ENCODE measurements at regions not wholly inside any gene's neighbourhood (a gene's known extent, or its start where the extent isn't known, plus 50 kb on each side); places are given as distances from the start of the nearest gene placed in this dataset.
"Not testable (repeated sequence)": the region's sequence is repeated elsewhere in the genome, so short reads cannot be mapped to it uniquely, and the experiment has no call there.

DNA sequence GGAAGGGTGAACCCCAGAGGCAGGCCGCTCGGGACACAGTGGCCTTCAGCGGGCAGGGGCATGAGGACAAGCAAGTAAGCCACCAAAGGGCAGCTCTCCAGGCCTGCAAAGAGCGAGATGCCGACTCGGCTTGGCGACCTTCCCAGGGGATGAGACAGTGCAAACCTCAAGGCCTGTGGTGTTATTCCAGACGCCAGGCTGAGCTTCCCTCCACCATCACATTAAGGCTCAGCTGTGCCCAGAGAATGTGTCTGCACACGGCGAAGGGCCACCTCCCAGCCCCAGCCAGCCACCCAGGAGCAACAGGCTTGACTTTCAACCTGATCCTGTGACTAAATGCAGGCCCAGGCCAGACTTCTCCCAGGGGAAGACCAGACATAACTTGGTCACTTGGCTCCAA is 251.4 kb downstream of the SOX9 start:
- DNase-seq = no peak

DNA sequence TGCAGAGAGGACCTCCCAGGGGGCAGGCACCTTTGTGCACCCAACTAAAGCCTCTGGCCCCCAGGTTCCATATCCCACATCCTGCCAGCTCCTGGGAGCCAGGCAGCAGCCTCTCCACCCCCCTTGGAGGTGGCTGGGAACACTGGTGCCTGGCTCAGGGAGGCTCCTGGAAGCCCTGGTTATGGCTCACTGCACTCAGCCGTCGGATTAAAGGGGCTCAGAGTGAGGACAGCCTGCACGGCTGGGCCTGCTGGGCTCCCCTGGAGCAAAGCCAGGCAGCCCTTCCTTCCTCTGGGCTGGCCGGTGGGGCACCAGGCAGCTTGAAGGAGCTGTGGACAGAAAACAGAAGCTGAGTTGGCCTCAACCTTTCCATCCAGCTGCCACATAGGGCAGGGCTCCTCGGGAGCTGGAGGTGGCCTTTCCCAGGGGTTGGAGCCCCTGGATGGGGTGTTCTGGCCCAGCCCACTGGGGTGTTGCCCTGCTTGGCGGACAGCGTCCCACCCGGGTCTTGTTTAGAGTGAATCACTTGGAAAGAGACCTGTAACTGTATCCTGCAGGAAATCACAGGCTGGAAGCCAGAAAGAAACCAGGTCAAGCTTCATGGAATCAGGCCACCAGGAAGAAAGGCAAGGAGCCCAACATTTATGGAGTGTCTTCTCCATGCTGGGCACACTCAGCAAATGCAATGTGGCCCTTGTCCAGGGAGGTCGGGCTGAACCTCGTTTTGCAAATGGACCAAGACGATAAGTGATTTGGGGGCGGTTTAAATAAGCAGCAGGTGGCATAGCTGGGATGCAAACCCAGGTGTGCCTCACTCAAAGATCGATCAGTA is 253.3 kb downstream of the SOX9 start:
- no peak for DNase-seq

DNA sequence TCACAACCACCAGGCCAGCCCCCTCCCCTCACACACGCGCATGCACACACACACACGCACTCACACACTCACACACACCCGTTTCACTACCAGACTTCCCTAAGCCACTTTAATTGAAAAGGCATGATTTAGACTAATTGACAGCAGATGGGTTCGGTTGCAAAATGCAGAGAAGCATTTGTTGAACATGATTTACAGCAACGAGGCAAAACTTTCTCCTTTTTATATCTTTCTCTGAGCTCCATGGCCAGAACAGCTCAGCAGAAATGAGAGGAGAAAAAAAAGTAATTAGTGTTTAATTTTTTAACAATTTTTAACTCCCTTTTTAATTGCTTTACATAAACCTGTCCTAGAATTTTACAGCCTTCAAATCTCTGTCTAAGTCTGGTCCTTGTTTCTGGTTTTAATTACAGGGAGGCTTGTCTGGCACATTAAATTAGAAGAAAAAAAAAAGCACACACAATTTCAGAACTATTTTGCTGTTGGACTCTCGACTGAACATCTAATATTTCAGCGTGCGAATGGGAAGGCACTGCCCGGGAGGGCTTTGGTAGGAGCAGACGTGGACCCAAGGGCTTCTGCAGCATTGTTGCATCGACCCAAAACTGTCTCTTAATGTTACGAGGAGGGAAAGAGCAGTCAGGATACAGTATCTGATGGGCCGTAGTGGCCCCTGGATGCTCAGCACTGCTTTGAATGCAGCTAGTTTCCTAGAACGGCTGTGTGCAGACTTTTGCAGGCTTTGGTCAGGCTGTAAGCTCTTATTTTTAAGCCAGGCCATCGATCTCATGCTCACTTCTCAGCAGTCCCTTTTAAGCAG is 255.9 kb downstream of the SOX9 start:
- DNase-seq = no peak

DNA sequence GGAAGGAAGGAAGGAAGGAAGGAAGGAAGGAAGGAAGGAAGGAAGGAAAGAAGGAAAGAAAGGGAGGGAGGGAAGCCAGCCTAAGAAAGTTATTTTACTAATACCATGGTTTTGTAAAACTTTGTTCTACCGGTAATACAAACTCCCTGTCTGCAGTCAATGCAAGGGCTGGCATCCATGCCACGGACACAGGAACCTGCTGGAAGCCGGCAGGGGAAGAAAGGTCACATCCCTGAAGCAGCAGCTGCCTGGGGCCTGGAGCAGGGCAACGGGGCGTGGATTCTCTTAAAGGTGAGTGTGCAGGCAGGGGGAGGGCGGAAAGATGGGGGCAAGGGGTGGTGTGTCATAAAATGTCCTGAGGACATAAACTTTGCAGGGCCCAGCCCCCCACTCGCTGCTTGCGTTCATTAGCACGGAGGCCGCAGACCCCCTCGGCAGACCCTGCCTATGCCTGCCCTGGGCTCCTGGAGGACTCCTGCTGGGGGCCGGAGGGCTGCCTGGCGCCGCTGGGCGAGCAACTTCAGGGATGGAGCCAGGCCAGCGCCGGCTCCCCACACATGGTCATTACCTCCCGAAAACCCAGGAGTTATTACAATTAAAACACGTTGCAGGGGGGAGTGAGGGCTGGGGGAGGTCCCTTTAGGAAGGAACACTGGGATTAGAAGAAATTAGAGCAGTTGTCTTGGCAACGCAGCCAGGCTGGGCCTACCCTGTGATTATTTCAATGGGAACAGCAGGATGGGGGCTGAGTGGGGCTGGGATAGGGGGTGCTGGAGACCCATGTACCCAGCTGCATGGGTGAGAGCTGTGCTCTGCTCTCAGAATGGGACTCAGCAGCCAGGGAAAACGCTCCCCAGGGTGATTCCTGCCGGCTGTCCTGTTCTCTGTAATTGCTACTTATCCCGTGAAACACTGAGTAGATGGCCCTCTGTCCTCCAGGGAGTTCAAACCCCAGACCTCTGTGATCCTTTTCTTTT is 257.9 kb downstream of the SOX9 start:
- no peak for DNase-seq

DNA sequence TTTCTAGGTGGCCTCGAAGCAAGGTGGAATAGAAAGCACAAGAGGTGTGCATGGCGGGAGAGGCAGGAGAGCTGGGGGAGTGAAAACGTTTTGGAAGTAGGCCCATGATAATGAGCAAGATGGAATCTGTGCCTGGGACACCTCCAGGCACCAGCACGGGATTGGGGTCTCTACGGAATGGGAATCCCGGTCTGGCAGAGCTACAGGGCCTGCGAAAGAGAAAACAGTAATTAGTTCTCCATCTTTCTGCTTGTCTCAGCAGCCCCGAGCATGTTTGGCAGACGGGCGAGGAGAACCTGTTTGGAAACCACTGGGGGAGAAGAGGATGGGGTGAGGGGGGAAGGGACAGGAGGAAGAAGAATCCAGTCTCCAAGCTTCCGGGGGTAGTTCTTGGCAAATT is 258.7 kb downstream of the SOX9 start:
- no peak for DNase-seq

DNA sequence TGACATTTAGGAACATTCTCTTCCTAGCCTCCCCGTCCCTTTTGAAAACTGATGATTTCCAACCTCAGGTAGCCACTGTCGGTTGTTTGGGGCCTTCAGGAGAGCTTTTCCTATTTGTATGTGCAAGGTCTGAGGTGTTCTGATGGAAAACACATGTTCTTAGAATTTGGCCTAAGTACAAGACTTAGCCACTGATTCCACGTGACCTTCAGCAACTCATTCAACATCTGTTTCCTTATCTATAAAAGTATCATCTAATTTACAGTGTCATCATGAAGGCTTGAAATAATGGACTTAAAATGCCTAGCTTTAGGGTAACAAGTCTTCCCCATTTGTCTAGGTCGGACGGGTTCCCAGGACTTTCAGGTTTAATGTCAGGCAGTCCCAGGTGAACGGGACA is 259.3 kb downstream of the SOX9 start:
- DNase-seq = no peak

DNA sequence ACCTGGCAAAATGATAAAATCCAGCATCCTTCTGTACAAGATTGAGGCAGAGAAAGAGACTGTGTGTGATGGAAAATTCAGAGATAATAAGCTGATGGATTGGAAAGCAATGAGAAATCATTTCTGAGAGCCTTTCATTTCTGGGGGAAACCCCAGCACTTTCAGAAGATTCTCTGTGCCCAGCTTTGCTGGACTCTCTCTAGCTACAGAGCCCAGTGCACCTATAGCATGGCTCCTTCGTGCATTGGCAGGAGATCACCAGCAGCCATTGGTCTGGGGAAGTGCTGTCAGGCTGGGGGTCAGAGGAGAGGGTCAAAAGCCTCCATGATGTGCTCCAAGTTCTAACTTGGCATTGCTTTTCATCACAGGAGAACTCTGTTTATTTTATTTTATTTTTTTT is 259.9 kb downstream of the SOX9 start:
- no peak for DNase-seq

DNA sequence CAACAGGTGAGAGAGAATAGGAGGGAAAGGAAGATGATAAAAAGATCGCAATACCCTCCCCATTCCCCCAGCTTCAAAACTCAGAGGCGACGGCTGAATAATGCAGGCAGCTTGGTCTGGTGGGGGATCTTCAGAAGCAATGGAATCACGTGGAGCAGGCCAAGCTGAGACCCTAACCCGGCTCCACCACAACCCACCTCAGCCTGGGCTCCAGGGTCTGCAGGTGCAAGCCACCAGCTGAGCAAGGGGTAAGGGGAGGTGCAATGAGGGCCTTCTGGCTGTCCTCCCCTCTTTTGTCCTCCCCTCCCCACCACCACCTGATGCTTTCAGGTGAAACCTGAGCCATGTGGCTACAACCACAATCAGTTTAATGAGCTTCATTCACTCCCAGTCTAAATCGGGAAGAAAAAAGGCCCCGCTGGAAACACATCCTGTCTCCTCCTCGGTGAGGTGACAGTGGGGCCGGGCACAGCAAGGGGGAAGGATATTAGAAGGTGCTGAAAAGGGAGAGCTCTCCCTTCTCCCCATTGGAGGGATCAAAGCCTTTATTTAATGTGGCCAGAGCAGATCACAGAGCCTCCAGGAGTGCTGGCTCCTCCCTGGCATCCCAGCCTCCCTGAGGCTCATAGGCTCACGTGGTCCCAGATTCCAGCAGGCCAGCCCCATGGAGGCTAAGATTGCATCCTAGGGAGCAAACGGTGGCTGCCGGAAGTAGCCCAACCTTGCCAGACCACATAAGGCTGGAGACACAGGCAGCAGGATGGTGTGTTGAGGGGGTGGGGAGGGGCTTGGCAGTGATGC is 261.0 kb downstream of the SOX9 start:
- DNase-seq = no peak

DNA sequence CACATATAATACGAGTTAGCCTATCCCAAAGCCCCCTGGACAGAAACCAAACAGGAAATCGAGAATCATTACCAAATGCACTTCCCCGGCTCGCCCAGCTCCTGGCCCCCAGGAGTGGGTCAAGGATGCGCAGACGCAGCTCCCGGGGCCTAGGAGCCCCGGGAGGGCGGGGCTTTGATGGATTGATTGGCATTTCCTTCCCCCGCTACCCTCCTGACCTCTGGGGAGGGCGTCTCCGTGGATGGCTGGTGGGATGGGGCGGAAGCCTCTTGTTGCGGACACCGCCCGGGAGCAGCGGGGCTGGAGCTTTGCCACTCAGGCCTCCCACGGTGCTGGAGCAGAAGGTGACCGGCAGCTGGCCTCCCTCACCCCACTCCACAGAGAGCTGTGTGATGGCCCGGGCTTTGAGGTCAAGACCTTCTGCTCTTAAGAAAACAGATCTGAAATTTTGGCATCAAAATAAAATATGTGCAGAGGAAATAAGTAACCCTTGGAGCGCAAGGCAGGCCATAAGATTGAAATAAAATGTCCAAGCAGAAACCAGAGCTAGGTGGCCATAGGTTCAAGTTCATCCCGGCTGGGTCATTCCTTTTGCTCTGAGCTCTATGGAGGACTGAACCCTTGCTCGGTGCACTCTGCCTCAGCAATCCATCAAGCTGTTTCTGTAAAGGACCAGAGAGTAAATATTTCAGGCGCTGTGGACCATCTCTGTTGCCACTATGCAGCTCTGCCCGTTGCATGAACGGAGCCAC is 262.3 kb downstream of the SOX9 start:
- DNase-seq = no peak

DNA sequence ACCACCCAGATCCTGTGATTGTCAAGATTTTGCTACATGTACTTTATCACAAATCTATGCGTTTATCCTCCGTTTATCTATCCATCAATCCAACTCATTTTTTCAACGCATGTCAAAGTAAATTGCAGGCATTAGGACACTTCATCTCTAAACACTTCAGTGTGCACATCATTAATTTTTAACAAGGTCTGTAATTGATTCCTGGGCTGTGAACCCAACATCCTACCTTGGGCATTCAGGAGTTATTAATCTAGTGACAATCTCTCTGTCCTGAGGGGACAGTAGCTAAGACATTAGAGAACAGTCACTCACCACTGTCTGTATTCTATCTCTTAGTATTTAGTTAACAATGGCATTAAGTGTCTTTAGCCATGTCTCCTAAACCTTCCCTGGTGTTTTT is 264.7 kb downstream of the SOX9 start:
- DNase-seq = no peak

DNA sequence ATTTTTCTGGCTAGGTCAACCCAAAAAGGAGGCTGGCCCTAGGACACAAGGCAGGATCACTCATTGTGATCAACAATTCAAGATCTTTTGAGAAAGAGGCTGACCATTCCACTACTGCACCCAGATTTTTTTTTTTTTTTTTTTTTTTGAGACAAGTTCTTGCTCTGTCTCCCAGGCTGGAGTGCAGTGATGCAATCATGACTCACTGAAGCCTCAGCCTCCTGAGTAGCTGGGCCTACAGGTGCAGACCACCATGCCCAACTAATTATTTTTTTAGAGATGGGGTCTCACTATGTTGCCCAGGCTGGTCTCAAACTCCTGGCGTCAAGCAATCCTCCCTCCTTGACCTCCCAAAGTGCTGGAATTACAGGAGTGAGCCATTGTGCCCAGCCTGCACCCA is 265.4 kb downstream of the SOX9 start:
- DNase-seq = not testable (repeated sequence)

DNA sequence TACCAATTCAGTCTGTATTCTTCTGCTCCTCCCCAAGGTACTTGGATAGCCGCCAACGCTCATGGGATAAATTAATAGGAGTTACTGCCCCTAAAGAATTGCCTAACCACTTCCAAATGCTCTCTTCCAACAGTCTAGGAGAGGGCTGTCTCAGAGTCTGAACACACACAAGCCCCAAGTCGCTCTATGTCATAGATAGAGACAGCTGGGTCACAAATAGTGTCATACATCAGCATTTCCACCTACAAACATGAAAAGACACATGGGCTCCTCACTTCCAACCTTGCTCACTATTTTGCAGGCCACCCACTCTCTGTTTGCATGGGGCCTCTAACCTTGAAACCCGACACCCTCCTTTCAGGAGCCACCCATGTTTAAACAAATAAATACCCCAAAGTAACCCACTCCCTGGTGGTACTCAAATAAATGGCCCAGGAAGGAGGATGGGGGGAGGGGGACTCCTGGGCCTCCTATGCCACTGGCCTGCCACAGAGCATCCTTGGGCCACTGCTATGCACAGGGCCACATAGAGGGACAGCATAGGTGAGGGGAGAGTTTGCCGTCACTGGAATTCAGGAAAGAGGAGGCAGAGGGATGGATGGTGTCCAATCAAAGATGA is 265.9 kb downstream of the SOX9 start:
- DNase-seq = no peak

DNA sequence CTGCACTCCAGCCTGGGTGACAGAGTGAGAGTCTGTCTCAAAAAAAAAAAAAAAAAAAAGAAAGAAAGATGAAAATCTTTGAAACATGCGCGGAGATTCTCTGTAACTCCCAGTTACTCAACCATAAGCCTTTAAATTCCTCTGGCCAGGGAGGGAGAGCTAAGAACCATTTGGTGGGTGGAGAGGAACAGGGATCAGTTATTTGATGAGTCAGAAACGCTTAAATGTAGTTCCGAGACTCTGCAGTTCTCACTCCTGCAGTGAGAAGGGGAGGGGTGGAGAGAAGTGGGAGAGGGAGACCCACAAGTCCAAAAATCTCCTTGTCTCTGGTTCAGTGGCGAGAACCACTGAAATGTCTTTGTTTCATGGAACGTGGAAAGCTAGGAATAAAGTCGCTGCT is 266.7 kb downstream of the SOX9 start:
- DNase-seq = no peak

DNA sequence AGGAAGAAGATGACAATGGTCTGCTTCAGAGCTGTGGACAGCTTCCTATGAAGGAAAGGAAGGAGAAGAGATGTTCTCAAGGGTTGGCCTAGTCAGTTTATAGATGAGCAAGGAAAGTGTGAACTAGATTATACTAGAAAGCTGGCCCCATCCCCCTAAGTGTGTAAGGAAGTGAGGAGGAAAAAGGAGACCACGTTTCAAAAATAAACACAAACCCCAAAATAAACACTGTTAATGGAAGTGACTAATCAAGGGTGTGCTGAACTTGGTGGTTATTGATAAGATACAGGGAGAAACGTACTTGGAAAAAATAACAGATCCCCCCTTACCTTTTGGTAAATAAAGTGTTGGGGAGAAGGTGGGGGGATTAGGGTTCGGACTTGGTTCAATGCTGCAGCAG is 267.1 kb downstream of the SOX9 start:
- DNase-seq = no peak

DNA sequence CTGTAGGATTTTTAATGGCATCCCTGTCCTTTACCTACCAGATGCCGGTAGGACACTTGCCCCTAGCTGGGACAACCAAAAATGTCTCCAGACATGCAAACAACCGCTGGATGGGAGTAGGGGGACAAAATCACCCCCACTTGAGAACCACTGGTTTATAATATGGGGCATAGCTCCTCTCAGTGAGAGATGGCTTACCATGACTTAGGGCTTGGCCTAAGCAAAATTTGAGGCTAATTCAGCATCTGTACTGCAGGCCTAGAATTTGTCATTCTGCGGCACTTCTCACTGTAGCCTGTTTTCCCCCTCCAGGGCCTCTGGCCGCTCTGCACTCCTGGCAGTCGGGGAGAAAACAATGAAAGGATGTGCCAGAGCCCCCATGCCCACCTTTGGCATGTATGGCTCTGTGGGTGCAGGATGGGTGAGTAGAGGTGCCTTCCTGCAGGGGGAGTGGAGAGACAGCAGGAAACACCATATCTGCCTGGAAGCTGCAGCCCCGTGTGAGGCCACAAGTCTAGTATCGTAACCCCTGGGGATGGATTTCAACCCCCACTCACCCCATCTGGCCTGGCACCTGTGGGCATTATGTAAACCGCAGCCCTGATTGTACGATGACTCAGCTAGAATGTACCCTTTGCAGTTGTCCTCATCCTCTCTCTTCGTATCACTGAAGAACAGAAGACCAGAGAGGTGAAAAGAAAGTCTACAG is 268.1 kb downstream of the SOX9 start:
- DNase-seq = peak; percentile 10

DNA sequence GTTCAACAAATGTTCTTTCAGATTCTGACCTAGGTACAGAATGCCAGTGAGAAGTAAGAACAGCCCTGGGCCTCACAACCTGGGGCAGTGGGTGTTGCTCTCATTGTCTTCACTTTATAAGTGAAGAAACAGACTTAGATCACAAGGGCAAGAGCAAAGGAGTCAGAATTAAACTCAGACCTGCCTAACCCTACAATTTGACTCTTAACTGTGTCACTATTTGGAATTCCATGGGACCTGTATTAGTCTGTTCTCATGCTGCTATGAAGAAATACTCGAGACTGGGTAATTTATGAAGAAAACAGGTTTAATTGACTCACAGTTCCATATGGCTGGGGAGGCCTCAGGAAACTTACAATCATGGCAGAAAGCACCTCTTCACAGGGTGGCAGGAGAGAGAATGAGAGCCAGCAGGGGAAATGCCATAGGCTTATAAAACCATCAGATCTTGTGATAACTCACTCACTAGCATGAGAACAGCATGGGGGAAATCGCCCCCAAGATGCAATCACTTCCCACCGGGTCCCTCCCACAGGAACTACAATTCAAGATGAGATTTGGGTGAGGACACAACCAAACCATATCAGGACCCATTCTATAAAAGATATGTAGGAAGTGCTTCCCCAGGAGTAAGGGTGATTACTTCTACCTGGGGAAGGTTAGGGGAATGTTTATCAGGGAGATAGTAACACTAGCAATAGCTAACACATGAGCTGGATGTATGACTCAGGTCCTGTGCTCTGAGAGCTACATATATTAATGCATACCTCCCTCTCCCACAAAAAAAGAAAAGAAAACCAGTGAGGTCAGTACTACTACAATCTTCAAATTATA is 270.1 kb downstream of the SOX9 start:
- no peak for DNase-seq

DNA sequence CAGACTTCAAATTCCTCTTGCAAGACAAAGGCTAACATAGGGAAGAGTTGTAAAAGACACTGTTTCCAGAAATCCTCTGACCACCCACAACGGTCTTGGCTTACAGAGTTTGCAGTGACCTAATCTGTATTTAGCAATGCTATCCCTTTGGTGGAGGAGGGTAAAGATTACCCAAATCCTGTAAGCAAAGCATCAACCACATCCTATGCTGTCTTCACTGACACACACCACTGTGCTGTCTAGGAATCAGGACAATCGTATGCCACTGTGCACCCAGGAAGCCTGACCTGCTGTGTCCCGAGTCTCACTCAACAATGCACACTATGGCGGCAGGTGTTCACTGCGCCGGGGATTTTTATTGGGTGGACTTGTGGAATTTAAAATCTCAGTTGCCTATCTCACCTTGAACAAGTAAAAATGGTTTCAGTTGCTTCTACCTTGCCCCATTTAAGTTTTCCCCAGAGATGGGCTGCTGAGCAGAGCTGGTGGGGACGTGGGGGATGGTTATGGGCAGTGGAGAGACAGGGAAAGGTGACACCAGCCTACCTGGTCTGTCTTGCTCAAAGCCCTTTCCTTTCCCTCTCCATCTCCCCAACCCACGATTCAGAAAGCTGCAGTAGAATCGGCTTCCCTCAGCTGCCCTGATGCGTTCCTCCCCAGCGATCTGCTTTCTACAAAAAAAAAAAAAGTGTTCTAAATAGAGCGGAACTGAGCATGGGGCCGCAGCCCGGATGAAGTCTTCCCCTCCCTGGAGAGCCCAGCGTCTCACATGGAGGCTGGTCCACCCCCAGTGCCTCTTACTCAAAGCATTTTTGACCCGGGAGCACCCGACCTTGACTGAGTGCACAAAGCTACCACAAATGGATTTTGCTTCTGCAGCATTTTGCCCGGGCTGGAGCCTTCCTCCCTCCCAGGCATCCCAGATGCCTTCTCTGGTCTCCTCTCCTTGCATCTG is 271.5 kb downstream of the SOX9 start:
- no peak for DNase-seq

DNA sequence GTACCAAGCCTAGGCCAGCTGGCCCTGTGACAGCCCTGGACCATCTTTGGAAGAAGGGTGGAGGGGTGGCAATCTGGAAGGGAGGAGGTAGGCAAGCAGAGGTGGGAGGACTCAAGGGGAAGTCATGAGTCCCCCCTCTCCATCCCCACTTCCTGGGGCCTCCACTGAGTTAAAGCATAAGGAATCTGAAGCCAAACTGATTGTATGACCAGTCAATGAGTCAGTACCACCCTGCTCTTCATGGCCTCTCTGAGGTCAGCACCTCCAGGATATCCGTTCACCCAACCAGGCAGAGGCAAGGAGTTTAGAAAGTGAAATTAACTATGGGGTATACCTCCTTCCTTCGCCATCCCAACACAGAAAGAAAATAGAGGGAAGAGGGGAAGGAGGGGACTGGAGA is 272.7 kb downstream of the SOX9 start:
- DNase-seq = no peak
